ENCODE measurements at regions not wholly inside any gene's neighbourhood (a gene's known extent, or its start where the extent isn't known, plus 50 kb on each side); places are given as distances from the start of the nearest gene placed in this dataset.

DNA sequence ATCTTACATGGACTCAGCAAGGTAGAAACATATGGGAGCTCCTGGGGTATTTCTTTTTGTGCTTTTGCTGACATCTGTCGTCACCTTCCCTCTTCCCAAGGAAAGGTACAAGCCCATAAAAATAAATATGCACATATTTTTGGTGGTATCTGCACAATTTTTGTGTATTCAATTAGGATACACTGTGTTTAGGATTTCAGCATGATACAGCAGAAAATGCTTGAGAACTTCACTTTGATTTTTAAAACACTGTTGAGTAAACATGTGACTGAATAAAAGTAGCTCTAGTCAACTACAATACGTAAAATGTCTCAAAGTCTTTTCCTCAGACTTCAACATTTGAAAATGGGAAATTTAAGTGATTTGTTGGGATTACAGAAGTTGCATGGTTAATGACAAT is 99.4 kb upstream of the SPANXC start:
- TF ChIP-seq, protein P1, sequence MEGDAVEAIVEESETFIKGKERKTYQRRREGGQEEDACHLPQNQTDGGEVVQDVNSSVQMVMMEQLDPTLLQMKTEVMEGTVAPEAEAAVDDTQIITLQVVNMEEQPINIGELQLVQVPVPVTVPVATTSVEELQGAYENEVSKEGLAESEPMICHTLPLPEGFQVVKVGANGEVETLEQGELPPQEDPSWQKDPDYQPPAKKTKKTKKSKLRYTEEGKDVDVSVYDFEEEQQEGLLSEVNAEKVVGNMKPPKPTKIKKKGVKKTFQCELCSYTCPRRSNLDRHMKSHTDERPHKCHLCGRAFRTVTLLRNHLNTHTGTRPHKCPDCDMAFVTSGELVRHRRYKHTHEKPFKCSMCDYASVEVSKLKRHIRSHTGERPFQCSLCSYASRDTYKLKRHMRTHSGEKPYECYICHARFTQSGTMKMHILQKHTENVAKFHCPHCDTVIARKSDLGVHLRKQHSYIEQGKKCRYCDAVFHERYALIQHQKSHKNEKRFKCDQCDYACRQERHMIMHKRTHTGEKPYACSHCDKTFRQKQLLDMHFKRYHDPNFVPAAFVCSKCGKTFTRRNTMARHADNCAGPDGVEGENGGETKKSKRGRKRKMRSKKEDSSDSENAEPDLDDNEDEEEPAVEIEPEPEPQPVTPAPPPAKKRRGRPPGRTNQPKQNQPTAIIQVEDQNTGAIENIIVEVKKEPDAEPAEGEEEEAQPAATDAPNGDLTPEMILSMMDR (conservative IDR thresholded peaks at IDR 0.05; ENCODE audit: low read depth, low read length) = no peak
- no peak for TF ChIP-seq RFX5 (IDR thresholded peaks at IDR 0.05; ENCODE audit: low read depth, low read length)
- TF ChIP-seq MAFK (IDR thresholded peaks at IDR 0.05; ENCODE audit: low read depth, low read length) = no peak
- TF ChIP-seq NFE2L2 (IDR thresholded peaks at IDR 0.05; ENCODE audit: low read depth, low read length) = peak; percentile 34; the same call in 1 of the 2 replicates
- TF ChIP-seq BHLHE40 (IDR thresholded peaks at IDR 0.05; ENCODE audit: low read depth, low read length) = no peak
- TF ChIP-seq POLR2A (IDR thresholded peaks at IDR 0.05; ENCODE audit: low read depth, low read length) = no peak
- TF ChIP-seq RAD21 (IDR thresholded peaks at IDR 0.05; ENCODE audit: low read length) = no peak
